ENCODE measurements at regions not wholly inside any gene's neighbourhood (a gene's known extent, or its start where the extent isn't known, plus 50 kb on each side); places are given as distances from the start of the nearest gene placed in this dataset.
A peak's percentile ranks its signal among the peaks of the same experiment; 100 is the strongest.
"Not testable (repeated sequence)": the region's sequence is repeated elsewhere in the genome, so short reads cannot be mapped to it uniquely, and the experiment has no call there.

- H3K27ac ChIP-seq, result no peak overlapping the region
- no peak for DNase-seq (ENCODE audit: low read depth, low spot score)
Measured at GRCh38 chr9:17083258-17083657, 51.6 kb upstream of the CNTLN start.

DNA sequence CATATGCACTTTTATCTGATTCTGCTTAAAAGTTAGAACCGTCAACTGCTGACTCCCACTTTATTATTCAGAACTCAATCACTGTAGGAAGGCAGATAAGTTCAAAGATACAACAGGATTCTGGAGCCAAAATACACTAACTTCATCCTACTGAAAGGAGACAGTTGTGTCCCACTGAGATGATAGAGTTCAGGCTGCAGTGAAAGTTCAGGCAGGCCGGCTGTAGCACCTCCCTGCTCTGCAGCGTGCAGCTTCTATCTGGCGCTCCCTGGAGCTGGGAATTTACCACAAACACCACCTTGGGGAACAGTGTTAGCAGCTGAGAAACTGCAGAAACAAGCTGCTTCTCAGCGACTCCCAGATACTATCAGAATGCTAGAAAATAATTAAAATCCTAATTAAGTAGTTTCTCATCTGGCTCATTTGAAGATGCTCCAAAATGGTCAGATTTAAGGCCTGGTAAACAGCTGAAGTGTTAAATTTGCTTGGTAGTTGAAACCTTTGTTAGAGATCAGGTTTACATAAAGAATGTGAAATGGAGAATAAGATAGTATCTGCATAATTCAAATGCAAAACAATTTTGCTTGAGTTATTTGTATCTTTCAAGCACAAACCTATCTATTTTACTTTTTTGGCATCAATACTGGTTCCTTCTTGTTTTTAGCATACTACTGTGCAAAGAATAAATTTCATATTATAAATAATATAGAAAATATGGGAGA is 52.3 kb upstream of the CNTLN start:
- no peak for DNase-seq (ENCODE audit: low read depth, low spot score)
- no peak overlapping the region for H3K27ac ChIP-seq

DNA sequence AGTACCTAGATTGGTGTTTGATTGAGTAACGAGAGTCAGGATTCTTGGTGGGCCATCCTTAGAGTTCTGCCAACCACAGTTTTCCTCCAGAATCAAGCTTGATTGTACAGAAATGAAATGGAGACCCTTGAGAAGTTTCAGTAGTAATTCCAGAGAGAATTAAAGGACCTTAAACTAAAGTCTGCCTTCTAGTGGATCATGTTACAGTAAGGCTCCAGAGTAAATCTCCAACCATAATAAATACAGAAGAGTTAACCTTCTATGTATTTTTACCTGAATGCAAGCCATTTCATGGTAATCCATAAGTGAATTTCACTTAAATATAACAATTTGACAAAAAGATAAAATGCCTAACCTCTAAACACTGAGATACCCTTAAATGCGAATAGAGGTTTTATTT is 53.0 kb upstream of the CNTLN start:
- DNase-seq (ENCODE audit: low read depth, low spot score), result no peak
- no peak overlapping the region for H3K27ac ChIP-seq

GRCh38 chr9:17081351-17081750 is 53.5 kb upstream of the CNTLN start:
- no peak overlapping the region for H3K27ac ChIP-seq
- DNase-seq (ENCODE audit: low read depth, low spot score), result no peak

GRCh38 chr9:17075758-17076485 is 58.9 kb upstream of the CNTLN start:
- no peak overlapping the region for H3K27ac ChIP-seq
- DNase-seq (ENCODE audit: low read depth, low spot score), result no peak

- DNase-seq (ENCODE audit: low read depth, low spot score), result no peak
- no peak overlapping the region for H3K27ac ChIP-seq
Measured at GRCh38 chr9:17075146-17075757, 59.6 kb upstream of the CNTLN start.

DNA sequence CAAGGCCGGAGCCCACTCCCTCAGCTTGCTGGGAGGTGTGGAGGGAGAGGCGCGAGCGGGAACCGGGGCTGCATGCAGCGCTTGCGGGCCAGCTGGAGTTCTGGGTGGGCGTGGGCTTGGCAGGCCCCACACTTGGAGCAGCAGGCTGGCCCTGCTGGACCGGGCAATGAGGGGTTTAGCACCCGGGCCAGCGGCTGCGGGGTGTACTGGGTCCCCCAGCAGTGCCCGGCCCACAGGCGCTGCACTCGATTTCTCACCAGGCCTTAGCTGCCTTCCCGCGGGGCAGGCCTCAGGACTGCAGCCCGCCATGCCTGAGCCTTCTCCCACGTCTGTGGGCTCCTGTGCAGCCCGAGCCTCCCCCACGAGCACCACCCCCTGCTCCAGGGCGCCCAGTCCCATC is 62.3 kb upstream of the CNTLN start:
- not testable (repeated sequence) for DNase-seq (ENCODE audit: low read depth, low spot score); H3K27ac ChIP-seq

GRCh38 chr9:17068671-17069070 is 66.2 kb upstream of the CNTLN start:
- no peak for DNase-seq (ENCODE audit: low read depth, low spot score)
- no peak overlapping the region for H3K27ac ChIP-seq

DNA sequence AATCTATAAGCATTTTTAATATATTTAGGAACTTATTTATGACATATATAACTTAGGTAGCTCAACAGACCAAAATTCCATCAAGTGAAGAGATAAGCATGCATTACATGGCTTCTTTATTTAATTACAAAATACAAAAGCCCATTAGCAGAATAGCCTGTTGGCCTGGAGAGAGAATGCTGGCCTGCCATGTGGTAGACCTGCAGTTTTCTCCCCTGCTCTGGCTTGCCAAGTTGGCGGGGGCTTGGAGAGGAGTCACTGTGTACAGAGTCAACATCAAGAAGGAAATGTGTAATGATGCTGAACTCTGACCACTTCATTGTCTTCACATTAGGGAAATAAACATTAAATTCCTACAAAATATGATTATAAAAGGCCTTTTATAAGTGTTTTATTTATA is 69.8 kb upstream of the CNTLN start:
- DNase-seq (ENCODE audit: low read depth, low spot score), result no peak
- H3K27ac ChIP-seq, result no peak overlapping the region

GRCh38 chr9:17064558-17064957 is 70.3 kb upstream of the CNTLN start:
- H3K27ac ChIP-seq, result no peak overlapping the region
- DNase-seq (ENCODE audit: low read depth, low spot score), result no peak

GRCh38 chr9:17063535-17064135 is 71.2 kb upstream of the CNTLN start:
- no peak overlapping the region for H3K27ac ChIP-seq
- no peak for DNase-seq (ENCODE audit: low read depth, low spot score)

DNA sequence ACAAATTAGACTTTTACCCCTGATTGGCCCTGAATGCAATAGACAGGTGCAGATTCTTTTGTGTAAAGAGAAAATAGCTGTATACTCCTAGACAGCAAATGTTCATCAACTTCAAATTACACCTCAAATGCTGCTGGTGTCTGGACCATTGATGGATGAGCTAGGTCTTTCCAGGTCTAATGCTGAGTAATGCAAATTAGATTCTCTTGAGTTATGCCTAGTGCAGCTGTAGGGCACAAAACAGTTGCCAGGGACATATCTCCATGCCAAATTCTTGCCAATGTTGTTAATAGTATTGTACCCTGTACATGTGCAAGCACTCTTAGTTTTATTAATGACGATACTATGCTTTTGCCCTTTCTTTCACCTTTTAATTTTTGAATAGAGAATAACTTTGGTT is 72.3 kb upstream of the CNTLN start:
- no peak for DNase-seq (ENCODE audit: low read depth, low spot score)
- H3K27ac ChIP-seq, result no peak overlapping the region

- H3K27ac ChIP-seq, result no peak overlapping the region
- no peak for DNase-seq (ENCODE audit: low read depth, low spot score)
Measured at GRCh38 chr9:17060450-17060849, 74.4 kb upstream of the CNTLN start.

DNA sequence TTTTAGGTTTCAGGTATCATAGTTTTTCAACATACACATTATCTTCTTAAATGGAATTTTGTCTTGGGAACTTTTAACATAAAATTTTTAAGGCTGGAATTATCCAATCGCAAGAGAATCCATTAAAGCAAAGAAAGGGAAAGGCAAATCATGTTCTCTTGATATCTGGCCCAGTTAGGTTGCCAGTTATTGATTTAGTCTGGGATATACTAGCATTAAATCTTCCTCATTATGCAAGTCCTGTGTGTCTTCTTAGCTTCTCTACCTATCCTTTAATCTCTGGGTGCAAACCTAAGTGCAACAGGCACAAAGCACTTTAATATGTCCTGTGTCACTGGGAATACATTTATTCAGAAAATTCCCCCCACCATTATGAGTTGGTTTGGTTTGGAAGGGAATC is 75.4 kb upstream of the CNTLN start:
- DNase-seq (ENCODE audit: low read depth, low spot score), result no peak
- H3K27ac ChIP-seq, result no peak overlapping the region

GRCh38 chr9:17057729-17058128 is 77.1 kb upstream of the CNTLN start:
- H3K27ac ChIP-seq, result no peak overlapping the region
- no peak for DNase-seq (ENCODE audit: low read depth, low spot score)

GRCh38 chr9:17052626-17053025 is 82.2 kb upstream of the CNTLN start:
- no peak for DNase-seq (ENCODE audit: low read depth, low spot score)
- no peak overlapping the region for H3K27ac ChIP-seq

DNA sequence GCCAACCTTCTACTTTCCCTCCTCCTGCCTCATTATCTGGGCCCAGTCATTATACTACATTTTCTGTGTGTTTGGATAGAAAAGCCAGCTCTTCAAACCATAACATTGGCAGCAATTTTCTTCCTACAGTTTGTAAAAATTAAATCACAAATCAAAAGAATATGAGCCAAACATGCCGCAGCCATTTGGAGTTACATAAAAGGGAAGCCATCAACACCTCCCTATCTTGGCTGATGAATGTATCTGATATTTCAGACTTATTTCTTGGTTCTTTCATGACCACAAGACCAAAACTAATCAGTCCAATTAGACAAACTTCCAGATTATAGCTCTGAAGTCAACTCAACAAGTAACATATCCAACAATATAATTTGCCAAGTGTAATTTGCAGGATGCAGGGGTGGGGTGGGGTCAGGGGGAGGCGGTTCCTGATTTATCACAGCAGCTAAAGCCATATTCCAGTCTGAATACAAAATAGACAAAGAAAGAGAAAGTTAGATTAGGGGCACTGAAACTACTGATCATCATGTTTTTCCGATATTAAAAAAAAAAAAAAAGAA is 89.4 kb upstream of the CNTLN start:
- DNase-seq (ENCODE audit: low read depth, low spot score), result no peak
- H3K27ac ChIP-seq, result no peak overlapping the region

DNA sequence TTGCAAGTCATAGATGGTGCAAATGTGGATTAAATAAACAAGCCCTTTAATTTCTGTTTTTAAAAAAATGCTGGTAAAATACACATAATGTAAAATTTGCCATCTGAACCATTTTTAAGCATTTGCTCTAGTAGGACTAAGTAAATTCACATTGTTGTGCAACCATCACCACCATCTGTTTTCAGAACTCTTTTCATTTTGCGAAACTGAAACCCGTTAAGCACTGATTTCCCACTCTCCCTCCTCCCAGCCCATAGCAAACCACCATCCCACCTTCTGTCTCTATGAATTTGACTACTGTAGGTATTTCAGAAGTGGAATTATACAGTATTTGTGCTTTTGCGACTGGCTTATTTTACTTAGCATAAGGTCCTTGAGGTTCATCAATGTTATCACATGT is 103.3 kb upstream of the CNTLN start:
- H3K27ac ChIP-seq, result no peak overlapping the region
- no peak for DNase-seq (ENCODE audit: low read depth, low spot score)

DNA sequence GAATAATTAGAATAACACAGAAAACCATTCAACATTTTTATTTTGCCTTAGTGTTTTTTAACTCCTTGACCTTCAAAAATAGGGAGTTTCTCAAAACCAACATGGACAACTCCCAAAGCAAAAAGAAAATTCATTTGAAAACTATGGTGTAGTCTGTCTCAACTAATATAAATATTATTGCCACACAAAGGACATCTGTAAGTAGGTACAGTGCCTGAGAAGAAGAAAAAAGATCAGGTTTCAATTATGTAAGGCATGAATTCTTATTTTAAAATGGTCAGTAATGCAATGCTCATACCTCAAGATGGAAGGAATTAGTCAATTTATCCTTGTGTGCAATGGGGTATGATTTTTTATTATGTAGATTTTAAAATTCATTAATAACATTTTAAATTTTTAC is 109.6 kb upstream of the CNTLN start:
- DNase-seq (ENCODE audit: low read depth, low spot score), result no peak
- H3K27ac ChIP-seq, result no peak overlapping the region

GRCh38 chr9:17024129-17024528 is 110.7 kb upstream of the CNTLN start:
- DNase-seq (ENCODE audit: low read depth, low spot score), result no peak
- H3K27ac ChIP-seq, result no peak overlapping the region

- H3K27ac ChIP-seq, result peak overlapping the region; percentile 65
- no peak for DNase-seq (ENCODE audit: low read depth, low spot score)
Measured at GRCh38 chr9:17021387-17021970, 113.4 kb upstream of the CNTLN start.

Data from epithelial cell of prostate (primary cell).